ENCODE measurements at regions not wholly inside any gene's neighbourhood (a gene's known extent, or its start where the extent isn't known, plus 50 kb on each side); places are given as distances from the start of the nearest gene placed in this dataset.

GRCh38 chr6:43926634-43927531, 156.9 kb downstream of the VEGFA start (continued):
- TF ChIP-seq ZUFSP (CRISPR knock-in tag; IDR thresholded peaks at IDR 0.05; ENCODE audit: borderline replicate concordance): no peak
- no peak for TF ChIP-seq ZNF124 (CRISPR knock-in tag; IDR thresholded peaks at IDR 0.05)
- TF ChIP-seq GRHL1 (CRISPR knock-in tag; conservative IDR thresholded peaks at IDR 0.05): no peak
- TF ChIP-seq TFDP2 (CRISPR knock-in tag; IDR thresholded peaks at IDR 0.05): peak; percentile 56; the same call in 1 of the 2 replicates
- TF ChIP-seq NFATC3 (CRISPR knock-in tag; IDR thresholded peaks at IDR 0.05): no peak
- no peak for TF ChIP-seq ZBTB3 (CRISPR knock-in tag; IDR thresholded peaks at IDR 0.05; ENCODE audit: borderline replicate concordance, low read depth)
- TF ChIP-seq ZNF234 (CRISPR knock-in tag; conservative IDR thresholded peaks at IDR 0.05): no peak
- TF ChIP-seq ZNF331 (CRISPR knock-in tag; IDR thresholded peaks at IDR 0.05): peak; percentile 92
- peak; percentile 57; the same call in 1 of the 2 replicates for TF ChIP-seq ARHGAP35 (CRISPR knock-in tag; IDR thresholded peaks at IDR 0.05; ENCODE audit: borderline replicate concordance)
- no peak for TF ChIP-seq TCF12 (IDR thresholded peaks at IDR 0.05)
- peak; percentile 98 for TF ChIP-seq TCF12 (CRISPR knock-in tag; IDR thresholded peaks at IDR 0.05)
- TF ChIP-seq KDM5B (CRISPR knock-in tag; IDR thresholded peaks at IDR 0.05; ENCODE audit: borderline replicate concordance): peak; percentile 59; the same call in 1 of the 2 replicates
- TF ChIP-seq ZBTB26 (CRISPR knock-in tag; IDR thresholded peaks at IDR 0.05; ENCODE audit: borderline replicate concordance): peak; percentile 46; the same call in 1 of the 2 replicates
- TF ChIP-seq DMAP1 (CRISPR knock-in tag; IDR thresholded peaks at IDR 0.05): peak; percentile 55; the same call in 1 of the 2 replicates
- no peak; the same call in none of the 2 replicates for TF ChIP-seq ZNF772 (CRISPR knock-in tag; IDR thresholded peaks at IDR 0.05)
- no peak for TF ChIP-seq PCBP2 (optimal IDR thresholded peaks at IDR 0.05; ENCODE audit: low read depth, low read length, poor library complexity, severe bottlenecking)
- peak; percentile 25; the same call in 1 of the 2 replicates for TF ChIP-seq HOMEZ (CRISPR knock-in tag; IDR thresholded peaks at IDR 0.05; ENCODE audit: low read depth)
- no peak for TF ChIP-seq ZFP1 (CRISPR knock-in tag; IDR thresholded peaks at IDR 0.05)
- no peak for TF ChIP-seq ZFP36L2 (CRISPR knock-in tag; IDR thresholded peaks at IDR 0.05)
